Liver (tissue), 8 donors: ENCODE measurements at regions not wholly inside any gene's neighbourhood (a gene's known extent, or its start where the extent isn't known, plus 50 kb on each side); places are given as distances from the start of the nearest gene placed in this dataset.

Experiments
- DNase-seq: peaks from one replicate; pipeline ENCODE4 v3.0.0-alpha.2; 2017; ENCODE audit warnings: low spot score
- H3K27ac ChIP-seq, 2 donors: one replicate each; pipeline ENCODE4 v1.7.0; 2013; ENCODE audit warnings: inconsistent platforms in 2 of 2, low read length in 2 of 2, control low read depth in 1 of 2, low read depth in 1 of 2, mild to moderate bottlenecking in 1 of 2
- H3K27me3 ChIP-seq, 4 donors: one replicate each; pipeline versions ENCODE4 v1.6.1 to v1.7.0; 2013; ENCODE audit warnings: low read length in 3 of 4, inconsistent platforms in 1 of 4, mild to moderate bottlenecking in 1 of 4, moderate library complexity in 1 of 4; ENCODE audit not compliant: control insufficient read depth in 4 of 4, insufficient read depth in 4 of 4
- H3K36me3 ChIP-seq, 4 donors: one replicate each; pipeline versions ENCODE4 v1.6.1 to v1.7.0; 2013; ENCODE audit warnings: low read length in 3 of 4, mild to moderate bottlenecking in 3 of 4, low read depth in 1 of 4, moderate library complexity in 1 of 4; ENCODE audit not compliant: control insufficient read depth in 4 of 4, insufficient read depth in 3 of 4
- H3K4me1 ChIP-seq, 4 donors: one replicate each; pipeline versions ENCODE4 v1.6.1 to v1.7.0; 2013; ENCODE audit warnings: low read length in 3 of 4, mild to moderate bottlenecking in 3 of 4, moderate library complexity in 1 of 4; ENCODE audit not compliant: control insufficient read depth in 4 of 4, insufficient read depth in 4 of 4
- H3K4me3 ChIP-seq, 3 donors: one replicate each; pipeline versions ENCODE4 v1.6.1 to v1.7.0; 2013; ENCODE audit warnings: low read length in 3 of 3, control low read depth in 1 of 3, low read depth in 1 of 3, mild to moderate bottlenecking in 1 of 3
- H3K9ac ChIP-seq, 2 donors: one replicate each; pipeline ENCODE4 v1.7.0; 2013; ENCODE audit warnings: low read length in 2 of 2, mild to moderate bottlenecking in 2 of 2, moderate library complexity in 2 of 2, control low read depth in 1 of 2, low read depth in 1 of 2
- H3K9me3 ChIP-seq, 4 donors: one replicate each; pipeline versions ENCODE4 v1.6.1 to v1.7.0; 2013; ENCODE audit warnings: low read length in 3 of 4; ENCODE audit not compliant: control insufficient read depth in 4 of 4
- CTCF ChIP-seq: fragments of 150-350 bp; IDR thresholded peaks from 2 replicates; pipeline ENCODE4 v1.5.1; 2017; ENCODE audit warnings: improper control_type of control experiment, low read depth, low read length; ENCODE audit not compliant: missing input control
- EGR1 ChIP-seq, 2 donors: IDR thresholded peaks; 2 replicates each; pipeline ENCODE4 v1.6.1; 2016 to 2018; ENCODE audit warnings: antibody characterized with exemption in 2 of 2, low read depth in 2 of 2
- FOXA1 ChIP-seq: IDR thresholded peaks from 2 replicates; pipeline ENCODE4 v1.6.1; 2016; ENCODE audit warnings: antibody characterized with exemption
- FOXA2 ChIP-seq: IDR thresholded peaks from 2 replicates; pipeline ENCODE4 v1.6.1; 2016; ENCODE audit warnings: antibody characterized with exemption
- GABPA ChIP-seq, 2 donors: IDR thresholded peaks in 1 of 2; conservative IDR thresholded peaks in 1 of 2; 2 replicates each; pipeline ENCODE4 v1.6.1; 2016; ENCODE audit warnings: antibody characterized with exemption in 2 of 2, mild to moderate bottlenecking in 1 of 2, moderate library complexity in 1 of 2
- HNF4A ChIP-seq, 2 donors: conservative IDR thresholded peaks; 2 replicates each; pipeline ENCODE4 v1.6.1; 2016; ENCODE audit warnings: antibody characterized with exemption in 2 of 2, mild to moderate bottlenecking in 2 of 2
- HNF4G ChIP-seq: IDR thresholded peaks from 2 replicates; pipeline ENCODE4 v1.6.1; 2016; ENCODE audit warnings: antibody characterized with exemption
- JUND ChIP-seq, 2 donors: IDR thresholded peaks; 2 replicates each; pipeline ENCODE4 v1.6.1; 2016; ENCODE audit warnings: antibody characterized with exemption in 2 of 2
- MAX ChIP-seq: IDR thresholded peaks from 2 replicates; pipeline ENCODE4 v1.6.1; 2016; ENCODE audit warnings: antibody characterized with exemption
- NR2F2 ChIP-seq: IDR thresholded peaks from 2 replicates; pipeline ENCODE4 v1.6.1; 2016; ENCODE audit warnings: antibody characterized with exemption
- RAD21 ChIP-seq, 2 donors: IDR thresholded peaks; 2 replicates each; pipeline ENCODE4 v1.6.1; 2016; ENCODE audit warnings: antibody characterized with exemption in 2 of 2, mild to moderate bottlenecking in 2 of 2
- RXRA ChIP-seq, 2 donors: IDR thresholded peaks; 2 replicates each; pipeline ENCODE4 v1.6.1; 2017 to 2018; ENCODE audit warnings: antibody characterized with exemption in 2 of 2, mild to moderate bottlenecking in 1 of 2
- SP1 ChIP-seq: IDR thresholded peaks from 2 replicates; pipeline ENCODE4 v1.6.1; 2018; ENCODE audit warnings: antibody characterized with exemption, mild to moderate bottlenecking
- TAF1 ChIP-seq: conservative IDR thresholded peaks from 2 replicates; pipeline ENCODE4 v1.6.1; 2016; ENCODE audit warnings: antibody characterized with exemption, mild to moderate bottlenecking
- YY1 ChIP-seq: IDR thresholded peaks from 2 replicates; pipeline ENCODE4 v1.6.1; 2016; ENCODE audit warnings: antibody characterized with exemption, mild to moderate bottlenecking
- WGBS: extraction: QIAGEN DNeasy Blood & Tissue Kit; methylation state at CpG from one replicate; pipeline ENCODE4 v1.1.7; 2013; 5-methylcytosine and 5-hydroxymethylcytosine counted together
- TF ChIP-seq, protein P1 (sequence below): IDR thresholded peaks from 2 replicates; pipeline ENCODE4 v1.6.1; 2016; ENCODE audit warnings: antibody characterized with exemption
- TF ChIP-seq, protein P2 (sequence below): IDR thresholded peaks from 2 replicates; pipeline ENCODE4 v1.6.1; 2016; ENCODE audit warnings: antibody characterized with exemption
- TF ChIP-seq, protein P3 (sequence below): IDR thresholded peaks from 2 replicates; pipeline ENCODE4 v1.6.1; 2016; ENCODE audit warnings: antibody characterized with exemption, mild to moderate bottlenecking
- donor health status: healthy.
- donor health status: healthy.
- donor health status: healthy.
- donor health status: healthy.
- donor health status: healthy.

DNA sequence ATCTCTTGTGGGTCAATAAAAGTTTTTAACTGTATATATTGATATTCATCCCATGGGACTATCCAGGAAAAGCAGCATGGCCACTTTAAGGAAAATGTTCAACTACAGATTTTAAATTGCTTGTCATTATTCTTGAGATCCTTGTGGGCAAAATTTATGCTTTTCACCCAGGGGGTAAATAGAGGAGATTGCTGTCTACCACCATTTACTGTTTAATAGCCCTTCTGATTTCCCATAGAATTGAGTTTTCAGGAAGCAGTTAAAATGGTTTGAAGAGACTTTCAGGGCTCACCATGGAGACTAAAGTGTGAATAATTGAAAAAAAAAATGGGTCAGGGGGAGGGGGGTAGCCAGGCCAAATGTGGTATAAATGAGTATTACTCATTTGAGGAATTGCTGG is 901.1 kb upstream of the POT1 start:
- no peak for DNase-seq
- Histone ChIP-seq H3K36me3 (no peaks in the 10 kb centered on the region), H3K27me3 (no peaks in the 10 kb centered on the region), H3K27ac (no peak overlapping the region), H3K9me3 (no peaks in the 10 kb centered on the region), H3K9ac (no peak overlapping the region), H3K4me1 (no peaks in the 10 kb centered on the region), H3K4me3 (no peak overlapping the region)
- TF ChIP-seq, protein P1, sequence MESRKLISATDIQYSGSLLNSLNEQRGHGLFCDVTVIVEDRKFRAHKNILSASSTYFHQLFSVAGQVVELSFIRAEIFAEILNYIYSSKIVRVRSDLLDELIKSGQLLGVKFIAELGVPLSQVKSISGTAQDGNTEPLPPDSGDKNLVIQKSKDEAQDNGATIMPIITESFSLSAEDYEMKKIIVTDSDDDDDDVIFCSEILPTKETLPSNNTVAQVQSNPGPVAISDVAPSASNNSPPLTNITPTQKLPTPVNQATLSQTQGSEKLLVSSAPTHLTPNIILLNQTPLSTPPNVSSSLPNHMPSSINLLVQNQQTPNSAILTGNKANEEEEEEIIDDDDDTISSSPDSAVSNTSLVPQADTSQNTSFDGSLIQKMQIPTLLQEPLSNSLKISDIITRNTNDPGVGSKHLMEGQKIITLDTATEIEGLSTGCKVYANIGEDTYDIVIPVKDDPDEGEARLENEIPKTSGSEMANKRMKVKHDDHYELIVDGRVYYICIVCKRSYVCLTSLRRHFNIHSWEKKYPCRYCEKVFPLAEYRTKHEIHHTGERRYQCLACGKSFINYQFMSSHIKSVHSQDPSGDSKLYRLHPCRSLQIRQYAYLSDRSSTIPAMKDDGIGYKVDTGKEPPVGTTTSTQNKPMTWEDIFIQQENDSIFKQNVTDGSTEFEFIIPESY = no peak

DNA sequence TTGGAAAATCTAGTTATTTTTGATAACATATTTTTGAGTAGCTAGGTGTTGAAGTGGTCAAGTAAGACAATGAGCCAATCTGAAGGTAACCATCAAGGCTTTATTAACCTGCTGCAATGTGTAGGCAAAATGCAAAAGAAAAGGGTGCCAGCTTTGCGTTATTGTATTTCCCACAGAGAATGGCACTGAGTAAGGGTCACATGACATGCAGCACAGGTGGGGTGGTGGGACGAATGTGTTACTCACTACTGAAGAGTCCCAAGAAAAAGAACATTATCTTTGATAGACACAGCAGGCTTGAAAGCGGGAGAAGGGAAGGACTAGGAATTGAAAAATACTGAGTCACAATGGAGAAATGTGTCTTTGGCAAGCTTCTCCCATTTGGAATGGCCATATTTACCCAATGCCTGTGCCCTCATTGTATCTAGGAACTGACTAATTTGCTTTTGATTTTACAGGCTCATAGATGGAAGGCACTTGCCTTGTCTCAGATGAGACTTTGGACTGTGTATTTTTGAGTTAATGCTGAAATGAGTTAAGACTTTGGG is 898.6 kb upstream of the POT1 start:
- H3K4me3 ChIP-seq = no peak overlapping the region
- no peak overlapping the region for H3K9ac ChIP-seq
- no peaks in the 10 kb centered on the region for H3K27me3 ChIP-seq
- 83% methylated on average over 3 of the region's 3 CpGs for WGBS
- no peaks in the 10 kb centered on the region for H3K4me1 ChIP-seq
- DNase-seq = no peak
- H3K9me3 ChIP-seq = no peaks in the 10 kb centered on the region
- TF ChIP-seq, protein P2, sequence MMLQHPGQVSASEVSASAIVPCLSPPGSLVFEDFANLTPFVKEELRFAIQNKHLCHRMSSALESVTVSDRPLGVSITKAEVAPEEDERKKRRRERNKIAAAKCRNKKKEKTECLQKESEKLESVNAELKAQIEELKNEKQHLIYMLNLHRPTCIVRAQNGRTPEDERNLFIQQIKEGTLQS = no peak
- TF ChIP-seq JUND (IDR thresholded peaks at IDR 0.05) = no peak
- no peak for TF ChIP-seq EGR1 (IDR thresholded peaks at IDR 0.05; ENCODE audit: low read depth in 2 of 2)
- H3K36me3 ChIP-seq = no peaks in the 10 kb centered on the region
- H3K27ac ChIP-seq = no peak overlapping the region

DNA sequence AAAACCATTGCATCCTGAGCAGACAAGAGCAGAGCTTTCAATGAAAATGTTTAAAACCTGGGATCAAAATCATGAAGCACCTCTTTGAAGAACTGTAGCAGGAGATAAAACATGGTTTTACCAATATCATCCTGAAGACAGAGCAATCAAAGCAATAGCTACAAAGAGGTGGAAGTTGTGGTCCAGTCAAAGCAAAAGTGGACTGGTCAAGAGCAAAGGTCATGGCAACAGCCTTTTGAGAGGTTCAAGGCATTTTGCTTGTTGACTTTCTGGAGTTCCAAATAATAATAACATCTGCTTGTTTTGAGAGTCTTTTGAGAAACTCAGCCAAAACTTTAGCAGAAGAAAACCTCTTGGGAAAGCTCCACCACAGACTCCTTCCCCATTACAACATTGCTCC is 893.9 kb upstream of the POT1 start:
- no peaks in the 10 kb centered on the region for H3K4me1 ChIP-seq
- H3K27me3 ChIP-seq = no peaks in the 10 kb centered on the region
- no peaks in the 10 kb centered on the region for H3K9me3 ChIP-seq
- no peak for DNase-seq
- H3K4me3 ChIP-seq = no peak overlapping the region
- H3K9ac ChIP-seq = no peak overlapping the region
- H3K27ac ChIP-seq = no peak overlapping the region
- no peak for TF ChIP-seq JUND (IDR thresholded peaks at IDR 0.05)
- no peak for TF ChIP-seq RXRA (IDR thresholded peaks at IDR 0.05)
- no peak for TF ChIP-seq RAD21 (IDR thresholded peaks at IDR 0.05)
- TF ChIP-seq, protein P1 = no peak
- TF ChIP-seq GABPA (IDR thresholded peaks at IDR 0.05 in 1 of 2, conservative IDR thresholded peaks at IDR 0.05 in 1 of 2) = no peak
- no peak for TF ChIP-seq MAX
- TF ChIP-seq CTCF = no peak
- no peak for TF ChIP-seq YY1
- TF ChIP-seq TAF1 = no peak
- TF ChIP-seq HNF4G = no peak
- TF ChIP-seq HNF4A (conservative IDR thresholded peaks at IDR 0.05) = no peak
- TF ChIP-seq FOXA1 = no peak
- no peak for TF ChIP-seq SP1
- TF ChIP-seq, protein P3, sequence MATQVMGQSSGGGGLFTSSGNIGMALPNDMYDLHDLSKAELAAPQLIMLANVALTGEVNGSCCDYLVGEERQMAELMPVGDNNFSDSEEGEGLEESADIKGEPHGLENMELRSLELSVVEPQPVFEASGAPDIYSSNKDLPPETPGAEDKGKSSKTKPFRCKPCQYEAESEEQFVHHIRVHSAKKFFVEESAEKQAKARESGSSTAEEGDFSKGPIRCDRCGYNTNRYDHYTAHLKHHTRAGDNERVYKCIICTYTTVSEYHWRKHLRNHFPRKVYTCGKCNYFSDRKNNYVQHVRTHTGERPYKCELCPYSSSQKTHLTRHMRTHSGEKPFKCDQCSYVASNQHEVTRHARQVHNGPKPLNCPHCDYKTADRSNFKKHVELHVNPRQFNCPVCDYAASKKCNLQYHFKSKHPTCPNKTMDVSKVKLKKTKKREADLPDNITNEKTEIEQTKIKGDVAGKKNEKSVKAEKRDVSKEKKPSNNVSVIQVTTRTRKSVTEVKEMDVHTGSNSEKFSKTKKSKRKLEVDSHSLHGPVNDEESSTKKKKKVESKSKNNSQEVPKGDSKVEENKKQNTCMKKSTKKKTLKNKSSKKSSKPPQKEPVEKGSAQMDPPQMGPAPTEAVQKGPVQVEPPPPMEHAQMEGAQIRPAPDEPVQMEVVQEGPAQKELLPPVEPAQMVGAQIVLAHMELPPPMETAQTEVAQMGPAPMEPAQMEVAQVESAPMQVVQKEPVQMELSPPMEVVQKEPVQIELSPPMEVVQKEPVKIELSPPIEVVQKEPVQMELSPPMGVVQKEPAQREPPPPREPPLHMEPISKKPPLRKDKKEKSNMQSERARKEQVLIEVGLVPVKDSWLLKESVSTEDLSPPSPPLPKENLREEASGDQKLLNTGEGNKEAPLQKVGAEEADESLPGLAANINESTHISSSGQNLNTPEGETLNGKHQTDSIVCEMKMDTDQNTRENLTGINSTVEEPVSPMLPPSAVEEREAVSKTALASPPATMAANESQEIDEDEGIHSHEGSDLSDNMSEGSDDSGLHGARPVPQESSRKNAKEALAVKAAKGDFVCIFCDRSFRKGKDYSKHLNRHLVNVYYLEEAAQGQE = no peak
- TF ChIP-seq, protein P2 = no peak
- no peak for TF ChIP-seq FOXA2
- TF ChIP-seq NR2F2 = no peak
- H3K36me3 ChIP-seq = no peaks in the 10 kb centered on the region
